Hematopoietic multipotent progenitor cell treated with erythropoietin and hydrocortisone succinate and interleukin-3 and kit ligand, for 17 days (in vitro differentiated cells): ENCODE measurements at regions not wholly inside any gene's neighbourhood (a gene's known extent, or its start where the extent isn't known, plus 50 kb on each side); places are given as distances from the start of the nearest gene placed in this dataset.
A peak's percentile ranks its signal among the peaks of the same experiment; 100 is the strongest.
"Not testable (repeated sequence)": the region's sequence is repeated elsewhere in the genome, so short reads cannot be mapped to it uniquely, and the experiment has no call there.

ENCODE experiments used
- DNase-seq: peaks from one replicate; pipeline ENCODE4 v3.0.0-alpha.2; 2015; ENCODE audit warnings: low spot score

DNA sequence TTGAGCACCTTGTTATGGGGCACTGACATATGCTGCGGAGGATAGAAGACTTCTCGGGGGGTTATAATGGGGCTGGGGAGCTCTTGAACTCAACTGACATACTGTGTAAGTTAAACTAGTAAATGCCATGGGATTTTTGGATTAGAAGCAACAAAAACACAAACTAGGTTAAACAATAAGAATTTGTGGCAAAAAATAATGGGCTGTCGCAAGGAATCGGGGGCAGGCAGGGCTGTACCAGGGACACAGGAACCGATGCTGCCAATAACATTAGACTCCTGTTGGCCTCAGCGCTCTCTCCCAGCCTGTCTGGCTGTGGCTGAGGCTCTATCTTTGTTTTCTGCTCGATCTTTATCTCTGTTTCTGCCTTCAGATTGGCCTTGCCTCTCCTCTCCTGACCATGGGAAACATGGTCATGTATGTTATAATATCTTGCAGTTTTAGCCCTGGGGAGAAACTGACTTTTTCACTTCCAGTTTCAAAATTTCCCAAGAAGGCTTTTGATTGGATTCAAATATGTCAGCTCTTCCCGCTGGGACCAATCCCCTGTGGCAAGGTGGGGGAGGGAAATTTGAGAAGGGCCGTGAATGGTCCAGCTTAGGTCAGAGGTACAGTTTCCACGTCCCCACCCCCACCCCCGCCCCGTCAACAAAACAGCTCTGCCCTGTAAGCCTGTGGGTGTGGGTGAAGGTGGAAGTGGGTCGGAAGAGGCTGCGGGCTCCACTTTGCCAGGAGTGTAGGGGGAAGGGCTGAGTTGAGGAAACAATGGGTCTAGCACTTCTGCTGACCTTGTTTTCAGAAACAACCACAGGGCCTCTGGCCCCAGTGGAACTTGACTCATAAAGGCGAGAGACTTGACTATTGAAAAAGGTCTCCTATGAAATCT is 161.1 kb upstream of the TBL1XR1 start:
- DNase-seq: peak; percentile 68

DNA sequence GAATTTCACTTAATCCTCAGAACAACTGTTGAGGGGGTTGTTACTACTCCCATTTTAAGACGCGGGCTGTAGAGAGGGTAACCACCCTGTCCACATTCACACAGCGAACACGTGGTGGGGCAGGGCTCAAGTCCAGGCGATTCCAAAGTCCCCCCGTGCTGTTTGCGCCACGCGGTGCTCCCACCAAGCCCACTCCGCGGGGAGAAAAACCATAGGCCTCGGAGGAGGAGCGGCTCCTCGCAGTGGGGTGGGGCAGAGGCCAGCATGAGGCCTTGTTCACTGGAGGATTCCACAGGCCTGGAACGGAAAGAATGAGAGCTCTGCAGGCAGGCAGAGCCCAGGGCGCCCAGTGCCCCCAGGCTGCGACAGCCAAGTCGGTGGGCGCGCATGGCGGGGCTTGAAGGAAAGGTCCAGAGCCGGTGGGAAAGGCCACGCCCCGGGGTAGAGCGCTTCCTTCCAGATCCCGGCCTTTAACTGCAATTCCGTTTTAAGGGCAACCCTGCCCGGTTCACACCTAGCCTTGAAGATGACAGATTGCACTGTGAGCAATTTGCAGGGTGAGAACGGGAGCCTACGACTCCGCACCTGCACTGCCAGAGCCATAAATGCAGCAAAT is 161.8 kb upstream of the TBL1XR1 start:
- DNase-seq: peak; percentile 73

DNA sequence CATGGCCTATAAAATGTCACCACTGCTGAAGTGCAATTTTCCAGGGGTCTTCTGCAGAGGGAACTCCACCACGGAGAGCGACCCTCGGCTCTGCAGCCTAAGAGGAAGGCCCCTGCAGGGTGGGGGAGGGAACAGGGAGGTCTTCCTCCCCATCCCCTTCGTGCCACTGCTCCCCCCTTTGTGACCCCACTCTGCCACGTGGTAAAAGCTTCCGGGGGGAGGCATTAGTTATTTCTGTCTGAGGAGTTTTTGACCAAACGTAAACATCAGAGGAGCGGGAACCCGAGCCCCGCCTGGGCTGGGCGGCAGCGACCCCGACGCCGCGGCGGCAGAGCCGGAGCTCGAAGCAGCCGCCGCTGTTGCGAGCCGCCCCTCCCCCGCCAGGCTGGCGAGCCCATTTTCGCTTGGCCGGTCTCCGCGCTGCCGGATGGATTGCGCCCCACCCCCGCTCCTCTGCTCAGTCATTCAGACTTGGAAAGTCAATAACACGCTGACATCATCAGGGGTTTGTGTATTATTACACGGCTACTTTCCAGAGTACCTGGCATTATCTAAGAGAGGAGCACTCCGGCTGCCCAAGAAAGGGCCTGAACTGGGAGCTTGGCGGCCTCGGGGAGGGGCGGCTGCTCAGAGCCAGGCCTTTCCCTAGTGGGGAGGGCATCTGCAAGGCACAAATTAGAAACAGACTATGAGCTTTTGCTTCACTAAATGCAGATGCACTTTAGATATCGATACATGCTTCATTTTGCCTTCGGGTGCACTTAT is 162.5 kb upstream of the TBL1XR1 start:
- DNase-seq: peak; percentile 95

DNA sequence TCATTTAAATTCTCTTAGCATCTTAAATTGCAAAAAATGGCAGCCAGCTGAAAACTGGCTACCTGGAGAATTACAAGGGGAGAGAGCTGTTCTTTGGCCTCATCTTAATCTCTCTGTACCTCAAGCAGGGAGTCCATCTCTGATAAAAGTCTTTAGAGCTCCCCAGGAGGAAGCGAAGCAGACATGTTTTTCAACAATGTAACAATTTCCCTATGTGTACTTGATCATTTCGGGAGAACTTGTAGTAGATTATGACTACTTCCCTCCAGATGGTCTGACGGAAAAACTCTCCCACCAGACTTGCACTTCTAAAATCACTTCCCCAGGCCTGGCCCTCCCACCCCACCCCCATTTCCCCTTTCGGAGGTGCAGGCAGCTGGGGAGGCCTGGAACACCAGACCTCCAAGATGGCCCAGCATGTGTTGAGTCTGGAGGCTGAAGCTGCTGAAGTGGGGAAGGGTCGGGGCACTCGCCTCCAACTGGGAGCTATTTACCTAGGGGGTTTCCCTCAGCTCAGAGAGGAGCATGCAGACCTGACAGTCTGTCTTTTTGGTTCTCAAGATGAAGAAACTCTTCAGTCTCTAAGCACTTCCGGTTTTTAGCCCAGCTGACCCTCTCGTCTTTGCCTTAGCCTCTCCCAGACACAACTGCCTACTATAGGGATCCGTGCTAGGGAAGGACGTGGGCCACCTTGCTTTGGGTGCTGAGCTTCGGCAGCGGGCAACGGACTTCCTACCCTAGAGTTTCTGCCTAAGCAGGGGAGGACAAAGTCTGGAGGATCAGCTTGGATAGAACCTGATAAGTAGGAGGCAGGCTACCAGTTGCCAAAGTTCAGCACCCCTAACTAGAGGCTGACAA is 164.0 kb upstream of the TBL1XR1 start:
- peak; percentile 47 for DNase-seq

DNA sequence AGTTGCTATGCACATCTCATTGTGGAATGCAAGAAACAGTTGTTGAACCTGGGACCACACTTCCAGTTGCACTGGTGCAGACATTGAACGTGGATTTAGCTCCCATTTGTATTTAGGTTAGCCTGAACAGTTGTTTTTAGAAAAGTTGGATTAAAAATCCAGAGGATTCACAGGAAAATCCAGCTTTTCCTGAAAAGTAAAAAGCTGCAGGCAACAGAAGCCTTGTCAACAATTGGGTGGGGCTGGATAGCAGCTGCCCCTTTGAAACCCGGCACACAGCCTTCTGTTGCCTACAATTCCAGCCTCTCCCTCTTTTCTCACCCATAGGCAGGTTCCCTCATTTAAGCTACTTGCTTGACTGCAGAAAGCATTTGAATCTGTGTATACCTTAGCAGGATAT is 165.3 kb upstream of the TBL1XR1 start:
- no peak for DNase-seq

DNA sequence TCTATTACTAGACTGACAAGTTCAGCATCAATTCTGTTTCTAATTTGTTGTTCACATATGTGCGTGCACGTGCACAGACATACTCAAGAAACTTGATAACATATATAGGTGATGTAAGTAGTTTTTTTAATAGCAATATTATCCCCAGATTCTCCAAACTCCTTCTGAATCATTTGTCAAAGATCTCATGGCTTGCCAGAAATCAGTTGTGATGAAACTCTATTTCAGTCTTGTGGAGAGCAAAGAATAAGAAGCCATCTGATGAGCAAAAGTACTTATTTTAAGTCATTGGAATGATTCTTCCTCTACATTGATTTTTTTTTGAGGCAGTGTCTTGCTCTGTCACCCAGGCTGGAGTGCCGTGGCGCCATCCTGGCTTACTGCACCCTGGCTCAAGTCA is 167.0 kb upstream of the TBL1XR1 start:
- DNase-seq: no peak

DNA sequence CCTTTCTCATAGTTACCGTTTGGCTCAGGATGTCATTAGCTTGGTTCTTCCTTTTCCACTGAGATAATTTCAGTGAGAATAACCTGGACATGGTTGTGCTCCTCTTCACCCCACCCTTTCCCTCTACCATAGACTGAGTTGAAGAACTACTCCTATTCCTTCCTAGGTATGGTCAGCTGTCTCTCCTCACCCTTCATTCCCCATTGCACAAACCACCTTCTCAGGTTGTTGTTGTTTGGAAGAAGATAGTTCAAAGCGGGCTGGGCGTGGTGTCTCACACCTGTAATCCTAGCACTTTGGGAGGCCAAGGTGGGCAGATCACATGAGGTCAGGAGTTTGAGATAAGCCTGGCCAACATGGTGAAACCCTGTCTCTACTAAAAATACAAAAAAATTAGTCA is 168.0 kb upstream of the TBL1XR1 start:
- DNase-seq: not testable (repeated sequence)

DNA sequence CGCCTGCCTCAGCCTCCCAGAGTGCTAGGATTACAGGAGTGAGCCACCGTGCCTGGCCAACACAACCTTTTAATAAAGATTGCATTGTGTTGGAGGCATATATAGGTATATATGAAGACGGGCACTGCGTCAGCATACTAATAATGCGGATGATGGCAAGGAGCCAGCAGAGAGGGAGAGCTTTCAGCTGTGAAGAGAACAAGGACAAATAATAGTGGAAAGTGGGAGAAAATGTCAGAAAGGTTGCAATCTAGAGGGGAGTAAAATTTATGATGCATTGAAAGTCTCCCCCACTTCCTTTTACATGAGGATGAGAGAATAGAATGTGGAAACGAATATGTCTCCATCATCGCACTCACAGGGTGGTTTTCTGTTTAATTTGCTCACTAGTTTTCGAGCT is 170.5 kb upstream of the TBL1XR1 start:
- no peak for DNase-seq

DNA sequence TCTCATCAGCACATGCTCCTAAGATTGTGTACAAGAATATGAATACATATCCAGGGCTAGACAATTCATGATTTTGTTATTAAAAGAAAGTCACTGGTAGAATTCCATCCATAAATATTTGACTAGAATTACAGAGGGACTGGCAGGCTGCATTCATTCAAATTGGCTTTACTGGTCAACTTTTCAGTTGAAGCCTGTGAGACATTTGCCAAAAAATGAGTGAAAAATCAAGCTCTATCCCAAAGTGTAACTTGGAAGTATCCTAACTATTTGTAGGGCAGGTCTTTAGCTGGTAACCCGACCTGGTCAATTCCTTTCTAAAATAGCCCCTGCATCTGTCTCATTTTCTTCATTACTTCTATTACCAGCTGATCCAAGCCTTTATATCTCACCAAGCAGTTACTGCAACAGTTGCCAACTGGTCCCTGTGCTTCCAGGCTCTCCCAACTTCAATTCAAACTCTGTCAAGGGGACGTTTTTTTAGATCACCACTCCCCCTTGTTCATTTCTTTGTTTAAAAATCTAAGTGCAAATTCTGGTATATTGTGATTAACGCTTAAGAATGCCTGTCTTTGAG is 173.1 kb upstream of the TBL1XR1 start:
- DNase-seq: no peak

DNA sequence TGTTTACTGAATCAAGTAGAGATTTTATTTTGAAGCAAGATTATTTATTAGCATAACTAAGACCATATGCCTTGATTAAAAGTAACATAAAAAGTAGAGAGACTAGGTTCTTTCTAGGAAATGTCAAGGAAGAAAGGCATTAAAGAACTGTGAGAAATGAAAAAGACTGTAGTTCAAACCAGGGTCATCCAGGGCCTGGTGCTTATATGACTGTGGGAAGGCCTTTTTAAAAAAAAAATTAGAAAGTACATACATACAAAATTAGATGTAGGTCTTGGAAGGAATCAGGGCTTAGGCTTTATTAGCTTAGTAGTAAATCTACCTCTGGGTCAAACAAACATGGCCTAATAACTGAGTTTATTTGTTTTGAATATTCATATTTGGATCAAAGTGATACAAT is 173.9 kb upstream of the TBL1XR1 start:
- no peak for DNase-seq

DNA sequence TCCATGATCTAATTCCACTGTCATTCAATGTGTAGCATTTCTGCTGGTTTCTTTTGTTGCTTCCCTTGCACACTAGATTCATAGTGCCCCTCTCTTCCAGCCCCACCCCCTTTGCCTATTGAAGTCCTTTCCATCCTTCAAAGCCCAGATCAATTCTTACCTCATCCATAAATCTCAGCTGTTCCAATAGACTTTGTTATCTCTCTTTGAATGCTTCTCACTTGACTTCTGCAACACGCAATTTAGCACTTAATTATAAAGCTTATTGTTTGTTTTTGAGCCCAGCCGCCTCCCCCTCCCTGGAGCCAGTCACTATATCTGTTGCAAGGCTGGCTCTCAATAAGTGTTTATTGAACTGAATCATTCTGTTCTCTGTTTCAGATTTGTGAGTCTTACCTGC is 174.6 kb upstream of the TBL1XR1 start:
- DNase-seq: no peak

DNA sequence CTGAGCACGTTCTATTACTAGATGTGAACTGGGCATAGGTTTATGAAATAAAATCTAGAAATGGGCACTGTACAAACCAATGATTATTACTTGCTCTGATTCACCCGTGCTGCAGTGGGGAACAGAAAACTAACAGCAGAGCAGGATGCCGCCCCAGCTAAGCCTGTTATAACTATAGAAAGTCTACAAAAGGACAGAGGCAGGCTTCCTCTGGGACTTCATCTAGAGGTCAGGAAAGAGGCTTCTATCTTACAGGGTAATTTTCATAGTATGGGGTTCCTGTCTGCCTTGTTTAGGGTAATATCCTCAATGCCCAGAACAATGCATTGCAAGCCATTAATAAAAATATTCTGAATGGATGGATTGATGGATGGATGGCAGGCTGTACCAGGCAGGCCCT is 177.0 kb upstream of the TBL1XR1 start:
- no peak for DNase-seq

DNA sequence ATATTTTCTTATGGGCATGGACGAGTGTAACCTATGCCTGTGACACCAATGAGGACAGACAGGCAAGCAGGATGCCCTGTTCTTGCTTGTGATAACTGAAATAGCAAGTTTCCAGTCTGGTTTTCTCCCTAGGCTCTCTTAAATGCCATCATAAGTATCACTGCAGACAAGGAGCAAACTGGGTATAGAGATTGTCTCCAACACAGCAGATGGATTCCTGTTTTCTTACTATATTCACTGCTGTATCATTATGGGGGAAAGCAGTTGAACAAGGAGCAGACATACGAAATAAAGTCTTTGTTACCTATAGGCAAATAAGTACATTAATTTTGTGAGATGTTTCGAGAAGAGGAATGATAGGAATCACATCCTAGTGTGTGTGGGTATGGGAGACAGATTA is 178.0 kb upstream of the TBL1XR1 start:
- DNase-seq: no peak

DNA sequence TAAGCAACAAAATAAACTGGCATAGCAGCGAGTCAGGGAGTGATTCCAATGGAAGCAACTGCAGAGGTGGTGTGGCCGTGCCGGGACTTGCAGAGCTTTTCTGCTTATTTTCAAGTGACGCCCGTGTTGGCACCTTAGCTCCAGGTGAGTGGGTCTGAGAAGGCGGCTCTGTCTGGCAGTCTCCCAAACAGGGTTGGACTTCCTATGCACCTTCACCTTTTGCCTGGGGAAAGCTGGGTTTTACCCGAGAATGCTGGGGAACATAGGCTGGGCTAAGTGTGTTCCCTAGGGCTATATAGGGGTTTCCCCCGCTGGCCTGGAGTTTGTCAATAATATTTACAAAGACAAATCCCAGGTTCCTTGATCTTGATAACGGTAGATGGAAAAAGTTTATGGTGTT is 179.9 kb upstream of the TBL1XR1 start:
- DNase-seq: peak; percentile 31

DNA sequence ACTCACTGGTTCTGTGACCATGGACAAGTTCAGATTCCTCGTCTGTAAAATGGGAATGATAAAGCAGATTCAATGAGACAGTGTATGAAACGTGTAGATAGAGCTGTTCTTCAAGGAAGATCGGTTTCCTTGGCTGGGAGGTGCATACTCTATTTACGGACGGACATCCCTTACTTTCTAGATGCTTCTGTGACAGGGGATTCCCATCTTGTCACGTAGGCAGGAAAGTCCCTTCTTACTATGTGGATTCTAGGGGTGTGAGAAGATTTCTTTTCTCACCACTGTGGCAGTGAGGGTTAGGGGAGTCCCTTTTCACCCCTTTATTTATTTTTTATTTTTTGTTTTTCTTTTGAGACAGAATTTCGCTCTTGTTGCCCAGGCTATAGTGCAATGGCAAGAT is 180.9 kb upstream of the TBL1XR1 start:
- no peak for DNase-seq

DNA sequence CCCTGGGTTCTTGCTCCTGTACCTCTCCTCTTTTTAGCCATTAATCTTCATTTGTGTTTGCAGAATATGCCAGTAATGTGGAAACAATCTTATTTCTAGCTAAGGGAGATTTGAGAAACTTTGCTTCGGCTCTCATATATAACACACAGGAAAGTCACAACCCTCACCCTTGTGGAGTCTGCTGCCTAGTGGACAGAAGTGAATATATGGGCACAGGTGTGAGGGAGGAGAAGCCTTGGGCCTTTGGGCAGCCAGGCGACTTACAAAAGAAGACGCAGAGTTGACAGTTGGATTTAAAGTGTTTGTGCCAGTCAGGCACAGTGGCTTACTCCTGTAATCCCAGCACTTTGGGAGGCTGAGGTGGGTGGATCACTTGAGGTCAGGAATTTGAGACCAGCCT is 181.8 kb upstream of the TBL1XR1 start:
- peak; percentile 46 for DNase-seq

DNA sequence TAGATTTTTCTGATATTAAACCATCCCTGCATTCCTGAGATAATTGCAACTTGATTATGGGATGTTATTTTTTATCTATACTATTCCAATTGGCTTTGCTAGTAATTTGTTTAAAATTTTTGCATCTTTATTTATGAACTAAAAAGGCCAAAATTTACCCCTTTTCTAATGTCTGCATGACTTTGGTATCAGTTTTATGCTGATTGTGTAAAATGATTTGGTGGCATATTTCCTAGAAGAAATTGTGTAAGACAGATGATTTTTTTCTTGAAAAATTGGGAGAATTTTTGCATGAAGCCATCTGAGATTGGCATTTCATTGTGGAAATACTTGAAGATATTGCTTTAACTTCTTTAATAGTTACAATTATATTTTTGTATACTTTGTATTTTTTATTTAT is 183.8 kb upstream of the TBL1XR1 start:
- no peak for DNase-seq

DNA sequence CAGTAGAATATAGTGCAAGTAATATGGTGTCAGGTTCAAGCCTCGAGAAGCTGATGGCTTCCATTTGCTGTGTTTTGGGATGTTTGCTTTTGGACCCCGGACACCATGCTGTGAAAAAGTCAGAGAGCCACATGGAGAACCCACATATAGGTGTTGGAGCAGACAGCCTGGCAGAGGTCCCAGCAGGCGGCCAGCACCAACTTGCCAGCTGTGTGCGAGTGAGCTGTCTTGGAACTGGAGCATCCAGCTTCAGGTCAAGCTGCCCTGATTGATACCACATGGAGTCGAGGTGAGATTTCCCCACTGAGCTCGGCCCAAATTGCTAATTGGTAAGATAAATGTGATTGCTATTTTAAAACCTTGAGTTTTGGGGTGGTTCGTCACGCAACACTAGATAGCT is 185.7 kb upstream of the TBL1XR1 start:
- DNase-seq: no peak

DNA sequence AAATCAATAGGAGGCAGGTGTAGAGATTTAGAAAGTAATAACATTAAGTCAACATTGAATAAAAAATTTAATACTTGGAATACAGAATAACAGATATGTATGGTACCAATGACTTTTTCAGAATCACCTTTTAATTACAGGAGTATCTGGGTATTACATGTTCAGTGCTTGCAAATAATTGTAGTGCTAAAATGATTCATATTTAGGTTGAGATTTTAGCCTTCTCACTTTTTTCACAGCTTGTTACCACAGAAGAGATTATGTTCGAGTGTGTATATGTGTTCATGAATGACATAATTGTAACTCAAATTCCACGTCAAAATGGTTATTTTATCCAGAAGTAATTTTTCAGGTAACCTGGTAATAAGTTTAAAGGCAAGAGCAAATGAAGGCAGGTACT is 187.9 kb upstream of the TBL1XR1 start:
- no peak for DNase-seq

DNA sequence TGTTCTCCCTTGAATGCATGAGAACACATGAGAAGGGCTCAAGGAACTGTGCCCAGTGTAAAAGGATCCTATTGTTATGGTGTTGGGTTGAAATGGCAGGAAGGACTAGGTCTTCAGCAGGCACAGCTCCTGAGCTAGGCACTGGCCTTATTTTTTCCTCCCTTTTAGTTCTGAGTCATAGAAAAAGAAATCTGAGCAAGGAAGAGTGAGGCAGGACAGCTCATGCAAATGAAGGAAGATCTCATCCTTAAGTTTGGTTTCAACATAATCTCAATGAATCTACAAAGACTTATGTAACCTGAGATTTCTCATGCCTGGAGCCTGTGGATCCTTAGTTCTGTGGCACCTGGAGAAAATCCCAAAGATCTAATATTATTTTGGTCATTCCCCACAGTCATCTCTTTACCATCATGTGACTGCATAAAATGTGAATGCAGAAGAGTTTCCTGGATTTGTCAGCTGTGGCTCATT is 188.6 kb upstream of the TBL1XR1 start:
- no peak for DNase-seq

DNA sequence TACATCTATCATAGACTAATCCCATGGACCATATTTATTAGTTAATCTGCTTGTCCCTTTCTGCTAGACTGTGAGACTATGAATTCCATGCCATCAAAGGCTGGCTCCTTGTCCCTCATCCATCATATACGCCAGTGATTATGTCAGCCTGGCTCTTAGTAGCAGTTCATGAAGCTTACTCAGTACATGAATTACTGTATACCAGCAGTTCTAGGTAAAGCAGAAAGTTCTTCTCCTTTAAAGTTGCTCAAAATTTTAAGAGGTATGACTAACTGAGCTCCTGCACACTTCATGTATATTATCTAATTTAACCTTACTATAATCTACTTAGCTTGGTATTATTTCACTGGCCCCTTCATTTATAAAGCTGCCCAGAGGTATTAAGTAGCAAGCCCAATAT is 190.9 kb upstream of the TBL1XR1 start:
- DNase-seq: no peak
